DMS53 (cell line): ENCODE measurements at regions not wholly inside any gene's neighbourhood (a gene's known extent, or its start where the extent isn't known, plus 50 kb on each side); places are given as distances from the start of the nearest gene placed in this dataset.

Experiments
- DNase-seq: peaks from one replicate; lab custom pipeline; 2025; lab: John Stamatoyannopoulos, UW

DNA sequence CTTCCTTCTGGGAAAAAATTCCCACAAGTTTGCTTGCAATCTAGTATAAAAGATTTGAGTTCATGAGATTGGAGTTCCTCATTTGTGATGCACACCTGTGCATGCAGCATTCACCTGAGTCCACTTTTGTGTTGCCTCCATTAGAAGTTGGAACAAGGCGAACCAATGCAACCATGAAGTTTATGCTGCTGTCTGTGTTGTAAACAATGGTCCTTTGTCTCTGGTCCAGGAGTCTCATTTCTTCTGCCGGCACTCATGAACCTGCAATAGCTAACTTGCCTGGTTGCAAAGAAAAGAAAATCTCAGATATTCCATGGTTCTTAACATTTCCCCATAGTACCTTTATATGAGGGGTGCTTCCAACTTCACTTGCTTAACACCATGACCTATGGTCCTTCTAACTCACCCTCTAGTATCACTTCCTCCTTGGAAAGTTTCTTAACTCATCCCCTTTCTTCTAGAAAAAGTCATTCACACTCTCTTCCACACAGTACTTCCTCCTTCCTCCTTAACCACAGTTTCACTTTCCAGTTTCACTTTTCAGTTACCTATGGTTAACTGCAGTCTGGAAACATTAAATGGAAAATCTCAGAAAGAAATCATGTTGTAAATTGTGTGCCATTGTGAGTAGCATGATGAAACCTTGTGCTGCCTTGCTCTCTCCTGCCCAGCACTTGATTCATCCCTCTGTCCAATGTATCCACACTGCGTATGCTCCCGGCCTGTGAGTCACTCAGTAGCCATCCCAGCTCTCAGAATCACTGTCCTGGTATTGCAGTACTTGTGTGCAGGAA is 128.8 kb upstream of the TRIB2 start:
- DNase-seq, result peak; percentile 36

DNA sequence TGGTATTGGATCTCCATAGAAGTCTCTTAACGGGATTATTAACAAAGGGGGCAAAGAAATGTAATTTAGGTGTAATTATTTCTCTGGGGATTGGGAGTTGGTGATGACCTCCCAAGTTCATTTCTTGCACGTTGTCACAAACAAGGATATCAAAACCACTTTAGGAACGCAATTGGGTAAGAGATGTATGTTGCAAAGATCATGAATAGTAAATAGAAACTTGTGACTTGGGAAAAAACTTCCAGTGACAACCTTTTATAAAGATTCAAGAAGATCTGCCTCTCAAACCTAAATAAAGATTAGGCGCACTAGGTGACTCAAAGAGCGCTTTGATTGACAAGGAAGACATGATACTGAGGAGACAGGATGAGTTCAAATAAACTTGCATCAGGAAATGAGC is 127.8 kb upstream of the TRIB2 start:
- DNase-seq, result no peak

DNA sequence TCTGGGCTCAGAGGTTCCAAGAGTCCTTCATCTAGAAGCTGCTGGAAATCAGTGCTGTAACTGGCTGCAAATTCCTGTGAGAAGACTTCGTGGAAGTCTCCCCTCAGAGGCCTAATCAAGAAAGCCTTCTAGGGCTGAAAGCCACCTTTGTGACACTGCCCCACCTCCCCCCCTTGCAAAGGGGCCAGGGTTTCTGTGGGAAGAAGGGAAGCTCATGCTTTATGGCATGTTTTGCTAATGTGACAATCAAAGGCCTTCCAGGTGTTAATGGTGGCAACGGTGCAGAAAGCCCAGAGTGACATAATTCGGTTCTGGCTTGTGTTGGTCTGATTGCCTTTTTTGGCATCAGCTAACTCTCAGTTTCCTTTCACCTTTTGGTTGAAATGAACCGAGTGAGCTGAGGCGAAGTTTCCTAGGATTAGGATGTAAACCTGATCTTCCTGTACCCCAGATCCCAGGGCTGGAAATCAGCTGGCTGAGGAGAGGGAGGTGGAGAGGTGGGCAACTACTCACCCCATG is 126.9 kb upstream of the TRIB2 start:
- no peak for DNase-seq

GRCh38 chr2:12592296-12592695 is 124.4 kb upstream of the TRIB2 start:
- DNase-seq, result no peak

GRCh38 chr2:12594590-12594989 is 122.1 kb upstream of the TRIB2 start:
- DNase-seq, result no peak

- DNase-seq, result no peak
Observed at GRCh38 chr2:12596771-12597170, 120.0 kb upstream of the TRIB2 start.

- no peak for DNase-seq
Observed at GRCh38 chr2:12597610-12598009, 119.1 kb upstream of the TRIB2 start.

GRCh38 chr2:12602661-12603060 is 114.1 kb upstream of the TRIB2 start:
- no peak for DNase-seq

DNA sequence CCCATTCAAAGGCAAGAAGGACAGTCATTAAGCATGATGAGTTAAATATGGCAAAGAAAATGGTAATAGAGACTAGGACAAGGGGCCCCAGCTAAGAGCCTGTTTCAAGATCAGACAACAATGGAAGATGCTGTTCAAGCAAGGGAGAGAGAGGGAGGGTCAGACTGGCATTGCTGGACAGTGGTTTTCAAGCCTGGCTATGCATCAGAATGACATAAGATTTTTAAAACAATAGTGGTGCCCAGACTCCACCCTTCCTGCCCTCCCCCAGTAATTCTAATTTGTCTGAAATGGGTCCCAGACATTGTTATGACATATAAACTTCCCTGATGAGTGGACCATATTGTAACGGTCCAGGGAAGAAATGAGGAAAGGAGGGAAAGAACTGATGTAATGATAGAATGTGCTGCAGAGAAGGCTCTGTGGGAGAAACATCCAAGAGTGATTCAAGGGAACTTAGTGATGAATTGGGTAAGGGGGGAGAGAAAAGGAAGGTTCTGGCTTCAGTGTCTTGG is 112.9 kb upstream of the TRIB2 start:
- no peak for DNase-seq

- no peak for DNase-seq
Observed at GRCh38 chr2:12604341-12604740, 112.4 kb upstream of the TRIB2 start.

DNA sequence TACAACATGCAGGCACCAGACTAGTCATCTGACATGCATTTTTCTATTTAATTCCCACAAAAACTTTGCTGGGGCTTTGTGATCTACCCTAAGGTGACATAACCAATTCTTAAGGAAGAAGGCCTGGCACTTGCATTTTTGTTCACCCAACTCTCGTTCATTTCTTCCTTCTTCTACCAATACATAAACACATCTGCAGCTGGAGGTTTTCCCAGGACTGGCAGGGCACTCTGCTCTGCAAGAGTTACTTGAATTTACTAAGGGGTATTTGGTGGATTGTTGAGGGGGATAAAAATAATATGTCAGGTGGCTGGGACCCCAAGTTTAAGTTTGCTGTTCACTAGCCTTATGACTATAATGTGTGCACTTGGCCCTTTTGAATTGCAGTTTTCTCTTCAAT is 111.4 kb upstream of the TRIB2 start:
- DNase-seq, result no peak

GRCh38 chr2:12605936-12606335 is 110.8 kb upstream of the TRIB2 start:
- no peak for DNase-seq

DNA sequence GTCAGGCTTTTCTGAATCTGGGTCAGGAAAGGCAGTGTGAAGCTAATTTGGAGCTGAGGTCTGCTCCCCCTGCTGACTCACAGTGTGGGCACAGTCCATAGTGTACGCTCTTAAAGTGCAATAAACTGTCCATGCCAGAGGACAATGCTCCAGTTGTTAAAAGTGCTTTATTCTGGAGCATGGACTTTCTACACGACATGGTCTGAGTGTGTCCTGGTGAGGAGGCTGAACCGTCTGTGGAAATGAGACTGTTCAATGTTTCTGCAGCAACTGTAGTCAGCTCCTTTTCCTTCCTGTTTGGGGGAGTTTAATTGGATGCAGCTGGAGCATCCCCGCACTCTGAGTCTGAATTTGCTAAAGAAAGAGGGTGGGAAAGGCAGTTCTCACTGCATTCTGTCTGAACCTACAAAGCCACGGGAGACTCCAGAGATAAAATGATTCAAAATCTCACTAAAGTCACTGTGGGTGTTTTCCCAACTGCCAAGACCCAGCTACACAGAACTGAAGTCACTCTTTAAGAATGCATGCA is 110.2 kb upstream of the TRIB2 start:
- no peak for DNase-seq

DNA sequence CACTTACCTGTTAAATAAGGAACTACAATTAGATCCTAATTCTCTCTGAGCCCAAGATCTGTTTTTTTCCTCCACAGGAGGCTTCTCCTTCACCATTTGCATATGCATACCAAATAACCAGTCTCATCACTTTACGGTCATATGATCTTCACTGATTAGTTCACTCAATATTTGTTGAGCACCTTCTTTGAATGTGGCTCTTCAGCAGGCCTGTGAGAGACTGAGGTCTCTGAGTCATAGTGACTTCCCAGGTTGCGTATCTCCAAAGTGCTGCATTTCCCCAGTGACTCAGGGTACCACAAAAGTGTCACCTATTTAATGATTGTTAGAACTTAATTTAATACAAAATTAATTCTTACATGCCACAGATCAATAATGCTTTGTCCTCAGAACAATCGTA is 108.8 kb upstream of the TRIB2 start:
- DNase-seq, result no peak

DNA sequence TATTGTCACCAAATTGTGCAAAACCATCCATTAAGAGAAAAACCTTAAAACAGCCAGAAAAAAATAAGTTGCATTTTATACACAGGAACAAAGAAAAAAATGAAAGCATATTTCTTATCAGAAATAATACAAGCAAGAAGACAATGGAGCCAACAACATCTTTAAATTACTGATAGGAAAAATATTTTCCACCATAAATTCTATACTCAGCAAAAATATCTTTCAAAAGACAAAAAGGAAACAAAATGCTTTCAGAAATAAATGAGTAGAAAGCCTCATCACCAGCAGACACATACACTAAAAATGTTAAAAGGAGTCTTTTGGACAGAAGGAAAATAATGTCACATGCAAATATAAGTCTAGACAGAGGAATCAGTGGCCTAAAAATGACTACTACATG is 106.4 kb upstream of the TRIB2 start:
- DNase-seq, result no peak

DNA sequence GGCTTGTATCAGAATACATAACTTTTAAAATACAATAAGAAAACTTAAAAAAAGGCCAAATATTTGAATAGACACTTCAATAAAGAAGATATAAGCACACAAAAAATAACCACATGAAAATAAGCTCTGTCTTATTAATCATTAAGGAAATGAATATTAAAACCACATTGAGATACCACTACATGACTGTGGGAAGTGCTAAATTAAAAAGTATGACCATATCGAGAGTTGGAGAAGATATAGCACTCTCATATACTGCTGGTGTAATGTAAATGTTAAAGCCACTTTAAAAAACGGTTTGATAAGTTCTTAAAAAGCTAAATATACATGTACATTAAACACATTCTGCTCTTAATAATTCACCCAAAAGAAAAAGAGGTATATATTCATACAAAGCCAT is 104.6 kb upstream of the TRIB2 start:
- DNase-seq, result no peak

- DNase-seq, result no peak
Observed at GRCh38 chr2:12612671-12613070, 104.1 kb upstream of the TRIB2 start.

- DNase-seq, result peak; percentile 38
Observed at GRCh38 chr2:12613137-12613835, 103.5 kb upstream of the TRIB2 start.

GRCh38 chr2:12615509-12615908 is 101.2 kb upstream of the TRIB2 start:
- DNase-seq, result no peak

DNA sequence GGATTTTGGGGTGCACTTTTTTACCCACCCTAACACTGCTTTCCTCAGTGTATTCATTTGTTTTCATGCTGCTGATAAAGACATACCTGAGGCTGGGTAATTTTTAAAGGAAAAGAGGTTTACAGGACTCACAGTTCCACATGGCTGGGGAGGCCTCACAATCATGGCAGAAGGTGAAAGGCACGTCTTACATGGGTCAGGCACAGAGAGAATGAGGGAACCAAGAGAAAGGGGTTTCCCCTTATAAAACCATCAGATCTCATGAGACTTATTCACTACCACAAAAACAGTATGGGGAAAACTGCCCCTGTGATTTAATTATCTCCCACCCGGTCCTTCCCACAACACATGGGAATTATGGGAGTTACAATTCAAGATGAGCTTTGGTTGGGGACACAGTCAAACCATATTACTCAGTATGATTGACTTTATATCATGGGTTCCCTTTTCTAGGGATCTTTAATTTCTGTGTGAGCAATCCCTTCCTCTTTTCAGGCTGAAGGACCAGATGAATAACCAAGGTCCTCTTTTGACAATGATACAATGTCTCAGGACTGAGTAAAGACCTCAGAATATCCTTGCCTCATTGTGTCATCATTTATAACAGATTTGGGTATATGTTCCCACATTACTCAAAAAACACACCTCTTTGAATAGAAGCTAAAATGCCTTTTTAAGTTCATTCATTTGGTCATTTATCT is 100.1 kb upstream of the TRIB2 start:
- DNase-seq, result no peak

DNA sequence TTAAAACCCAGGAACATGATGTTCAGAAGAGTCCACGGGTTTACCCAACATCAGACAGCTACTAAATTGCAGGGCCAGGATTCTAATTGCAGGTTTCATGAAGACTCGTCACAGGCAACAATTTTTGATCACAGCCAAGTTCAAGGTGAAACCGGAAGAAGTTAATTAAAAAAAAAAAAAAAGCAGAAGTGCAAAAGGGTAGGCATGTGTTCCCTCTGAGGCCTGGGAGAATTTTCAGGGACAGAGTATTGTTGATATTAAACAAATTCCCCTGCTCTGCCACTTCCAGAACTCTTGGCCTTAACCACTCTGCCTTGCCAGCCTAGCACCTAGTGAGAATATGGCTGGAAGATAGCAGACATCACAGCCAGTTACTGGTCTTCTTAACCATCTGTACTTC is 99.4 kb upstream of the TRIB2 start:
- DNase-seq, result no peak

DNA sequence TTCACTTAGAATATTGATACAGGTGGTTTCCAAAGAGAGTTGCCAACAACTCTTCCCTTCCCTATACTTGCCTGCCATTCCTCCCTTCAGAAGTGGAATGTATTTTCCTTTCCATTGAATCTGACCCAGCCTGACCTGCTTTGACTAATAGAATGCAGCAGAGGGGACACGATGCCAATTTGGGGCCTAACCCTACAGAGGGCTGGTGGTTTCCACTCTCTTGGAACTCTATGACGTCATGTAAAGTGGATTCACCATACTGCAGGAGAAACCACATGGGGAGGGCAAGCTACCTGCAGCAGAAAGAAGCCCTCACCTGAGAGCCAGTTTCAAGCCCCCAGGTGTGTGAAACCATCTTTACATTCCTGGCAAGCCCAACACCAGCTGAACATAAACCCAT is 98.9 kb upstream of the TRIB2 start:
- no peak for DNase-seq
